Central memory CD4-positive, alpha-beta T cell (primary cell): ENCODE measurements at regions not wholly inside any gene's neighbourhood (a gene's known extent, or its start where the extent isn't known, plus 50 kb on each side); places are given as distances from the start of the nearest gene placed in this dataset.

Experiments
- DNase-seq: peaks from one replicate; pipeline ENCODE4 v3.0.0; 2022

- DNase-seq: no peak
Measured at GRCh38 chr5:68490406-68490805, 274.9 kb downstream of the PIK3R1 start.

GRCh38 chr5:68494771-68495170 lies 279.2 kb downstream of the PIK3R1 start:
- no peak for DNase-seq

DNA sequence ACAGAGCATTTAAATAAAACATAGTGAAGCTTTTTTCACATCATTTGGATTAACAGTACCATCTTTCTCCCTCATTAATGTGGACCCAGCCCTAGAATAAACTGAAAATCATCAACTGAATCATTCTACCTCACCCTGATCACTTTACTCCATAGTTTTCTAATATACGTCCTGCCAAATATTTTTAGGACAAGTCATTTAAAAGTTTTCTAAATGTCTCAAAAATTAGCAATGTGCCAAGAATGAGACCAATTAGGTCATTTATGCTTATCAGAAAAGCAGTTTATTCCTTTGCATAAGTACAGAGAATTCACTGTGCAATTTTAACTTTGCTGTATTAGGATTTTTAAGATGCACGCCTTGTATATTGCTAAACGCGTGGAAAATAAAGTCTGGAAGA lies 284.4 kb downstream of the PIK3R1 start:
- DNase-seq: no peak

DNA sequence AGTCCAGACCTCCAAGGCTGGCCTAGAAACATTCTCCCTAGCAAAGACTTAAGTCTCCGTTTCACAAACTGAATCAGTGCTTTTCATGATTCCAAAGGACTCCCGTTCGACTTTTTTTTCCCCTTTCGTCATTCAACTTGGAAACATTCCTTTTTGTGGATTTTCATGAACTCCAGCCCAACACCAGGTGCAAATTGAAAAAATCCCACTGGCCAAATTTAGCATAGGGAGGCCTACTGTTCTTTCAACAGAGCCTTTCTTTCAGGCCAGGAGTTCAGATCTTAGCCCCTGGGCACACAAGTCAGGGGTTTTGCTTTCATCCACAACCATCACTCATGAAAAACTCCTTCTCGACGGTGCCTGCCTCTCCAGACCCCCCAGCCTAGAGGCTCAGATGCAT lies 285.3 kb downstream of the PIK3R1 start:
- no peak for DNase-seq

GRCh38 chr5:68502531-68502930 lies 287.0 kb downstream of the PIK3R1 start:
- no peak for DNase-seq

GRCh38 chr5:68504306-68504705 lies 288.8 kb downstream of the PIK3R1 start:
- DNase-seq: no peak

GRCh38 chr5:68505917-68506860 lies 290.6 kb downstream of the PIK3R1 start:
- no peak for DNase-seq

- DNase-seq: no peak
Measured at GRCh38 chr5:68515514-68515913, 300.0 kb downstream of the PIK3R1 start.

GRCh38 chr5:68518286-68518685 lies 302.7 kb downstream of the PIK3R1 start:
- DNase-seq: no peak

GRCh38 chr5:68519143-68519542 lies 303.6 kb downstream of the PIK3R1 start:
- no peak for DNase-seq

- no peak for DNase-seq
Measured at GRCh38 chr5:68521776-68522175, 306.2 kb downstream of the PIK3R1 start.

- DNase-seq: no peak
Measured at GRCh38 chr5:68522863-68523262, 307.3 kb downstream of the PIK3R1 start.

GRCh38 chr5:68528821-68529273 lies 313.3 kb downstream of the PIK3R1 start:
- no peak for DNase-seq

DNA sequence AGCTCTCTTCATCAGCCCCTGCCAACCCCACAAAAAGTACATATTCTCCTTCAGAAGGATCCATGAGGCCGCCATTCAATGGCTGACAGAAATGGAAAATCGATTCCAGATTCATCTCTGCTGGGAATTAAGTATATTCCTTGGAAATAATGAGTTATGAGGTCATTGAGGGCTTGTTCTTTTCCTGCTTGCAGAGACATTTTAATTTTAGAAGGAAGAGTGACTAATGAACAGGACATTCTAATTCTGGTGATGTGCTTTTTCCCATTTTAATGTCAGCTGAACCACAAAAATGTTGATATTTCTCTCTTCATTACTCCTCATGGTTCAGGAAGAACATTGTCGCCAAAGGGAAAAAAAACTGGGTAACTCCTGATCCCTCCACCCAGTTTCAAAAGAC lies 314.0 kb downstream of the PIK3R1 start:
- DNase-seq: no peak

- DNase-seq: no peak
Measured at GRCh38 chr5:68531970-68532369, 316.4 kb downstream of the PIK3R1 start.

GRCh38 chr5:68533051-68533450 lies 317.5 kb downstream of the PIK3R1 start:
- no peak for DNase-seq

DNA sequence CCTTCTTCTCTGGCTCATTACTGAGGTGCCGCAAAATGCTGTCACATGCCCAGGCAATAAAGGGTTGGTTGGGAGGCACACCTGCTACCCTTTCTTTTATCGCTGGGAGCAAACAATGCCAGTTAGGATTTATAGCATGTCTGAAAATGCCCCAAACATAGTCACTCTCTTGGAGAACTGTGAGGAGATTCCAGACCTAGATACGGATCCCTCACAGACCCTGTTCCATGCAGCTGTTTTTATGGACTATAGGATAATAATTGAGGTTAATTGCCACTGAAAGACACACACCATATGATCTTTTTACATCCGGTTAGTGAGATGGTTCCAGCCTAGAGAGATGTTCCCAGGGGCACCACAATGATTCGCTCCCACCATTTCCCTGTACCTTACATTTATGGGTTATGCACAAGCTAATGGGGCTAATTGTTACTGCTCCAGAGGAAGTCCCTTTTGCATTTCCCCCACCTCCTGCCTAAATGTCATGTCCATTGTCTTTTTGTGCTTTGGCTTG lies 318.1 kb downstream of the PIK3R1 start:
- DNase-seq: no peak

DNA sequence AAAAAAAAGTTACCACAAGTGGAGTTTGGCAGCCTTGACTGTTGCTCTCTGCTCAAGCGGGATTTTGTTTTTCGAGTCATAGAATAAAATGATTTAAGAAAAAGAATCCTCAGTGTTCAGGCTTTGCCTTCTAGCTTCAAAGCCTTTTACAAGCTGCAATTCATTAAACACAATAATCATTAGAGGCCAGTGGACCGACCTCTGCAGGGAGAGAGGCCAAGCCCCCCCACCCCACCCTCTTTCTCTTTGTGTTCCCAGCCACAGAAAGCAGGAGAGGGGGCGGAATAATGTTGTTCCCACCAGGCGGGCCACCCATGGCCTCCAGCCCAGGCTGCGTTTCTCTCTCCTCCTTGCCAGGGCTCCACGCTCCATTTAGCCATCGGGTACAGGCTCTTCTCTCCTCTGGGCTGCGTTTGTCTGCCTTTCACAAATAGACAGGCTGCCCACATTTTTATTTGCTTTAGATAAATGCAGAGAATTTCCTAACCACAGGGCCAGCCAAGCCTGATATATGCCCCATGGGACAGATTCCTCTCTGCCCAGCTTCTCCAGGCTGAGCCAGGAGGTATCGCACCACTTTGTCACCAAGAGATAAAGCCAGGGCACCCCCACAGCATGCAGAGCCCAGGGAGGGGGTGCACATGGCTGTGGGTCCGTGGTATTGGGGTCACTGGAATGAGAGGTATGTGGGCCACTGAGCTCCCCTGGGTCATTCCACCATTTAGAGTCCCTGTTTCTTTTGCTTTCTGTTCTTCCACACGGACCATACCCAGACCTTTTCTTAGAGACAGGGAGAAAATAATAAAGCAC lies 318.8 kb downstream of the PIK3R1 start:
- DNase-seq: no peak

DNA sequence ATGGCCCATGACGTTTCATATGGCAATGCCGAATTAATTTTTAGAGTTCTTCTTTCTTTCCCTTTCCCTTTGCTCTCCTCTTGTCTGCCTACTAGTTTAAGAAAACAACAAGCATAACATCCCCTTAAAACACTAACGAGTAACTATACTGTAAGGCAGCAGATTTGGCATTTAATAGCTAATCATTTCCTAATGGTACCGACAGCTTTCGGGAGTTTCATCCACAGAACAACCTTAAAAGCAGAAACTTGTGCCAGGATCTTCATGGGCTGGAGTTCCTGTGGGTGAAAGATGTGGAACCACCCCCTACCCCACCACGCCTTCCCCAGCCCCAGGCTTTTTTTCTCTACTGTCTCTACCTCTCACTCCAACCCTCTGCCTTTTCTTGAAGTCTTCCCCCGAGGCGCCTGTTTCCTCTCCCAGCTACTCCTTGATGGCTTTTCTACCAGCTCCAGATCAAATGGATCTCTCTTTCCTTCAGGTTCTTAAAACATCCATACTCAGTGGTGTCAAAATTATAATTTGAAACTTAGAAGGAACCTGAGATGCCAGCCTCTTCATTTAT lies 319.5 kb downstream of the PIK3R1 start:
- no peak for DNase-seq

GRCh38 chr5:68538814-68539420 lies 323.4 kb downstream of the PIK3R1 start:
- DNase-seq: no peak

DNA sequence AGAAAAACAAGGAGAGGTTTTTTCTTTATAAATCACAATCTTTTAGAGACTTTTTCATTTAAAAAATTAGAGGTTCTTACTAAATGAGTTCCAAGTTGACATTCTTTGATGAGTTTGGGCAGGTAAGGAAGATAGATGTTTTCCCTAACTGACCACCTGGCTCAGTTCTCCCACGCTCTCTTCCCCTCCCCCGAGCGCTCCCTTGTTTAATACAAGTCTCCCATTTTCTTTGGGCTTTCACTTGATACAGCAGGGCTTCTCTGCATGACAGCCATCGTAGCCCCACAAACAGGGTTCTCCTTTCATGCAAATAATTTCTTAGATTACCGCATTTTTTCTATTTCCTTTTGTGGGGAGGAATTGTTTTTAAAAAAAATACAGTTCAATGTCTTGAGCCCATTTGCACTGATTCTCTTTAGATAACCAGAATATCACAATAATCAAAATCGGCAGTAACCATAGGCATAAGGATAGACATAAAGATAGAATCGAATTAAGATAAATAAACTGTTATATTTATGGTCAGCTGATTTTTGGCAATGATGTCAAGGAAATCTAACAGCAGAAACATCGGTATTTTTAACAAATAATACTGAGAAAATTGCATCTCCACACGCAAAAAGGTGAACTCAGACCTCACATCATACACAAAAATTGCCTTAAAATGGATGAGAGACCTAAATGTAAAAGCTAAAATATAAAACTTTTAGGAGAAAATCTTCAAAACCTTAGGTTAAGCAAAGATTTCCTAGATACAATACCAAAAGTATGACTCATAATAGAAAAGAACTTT lies 325.4 kb downstream of the PIK3R1 start:
- DNase-seq: no peak

DNA sequence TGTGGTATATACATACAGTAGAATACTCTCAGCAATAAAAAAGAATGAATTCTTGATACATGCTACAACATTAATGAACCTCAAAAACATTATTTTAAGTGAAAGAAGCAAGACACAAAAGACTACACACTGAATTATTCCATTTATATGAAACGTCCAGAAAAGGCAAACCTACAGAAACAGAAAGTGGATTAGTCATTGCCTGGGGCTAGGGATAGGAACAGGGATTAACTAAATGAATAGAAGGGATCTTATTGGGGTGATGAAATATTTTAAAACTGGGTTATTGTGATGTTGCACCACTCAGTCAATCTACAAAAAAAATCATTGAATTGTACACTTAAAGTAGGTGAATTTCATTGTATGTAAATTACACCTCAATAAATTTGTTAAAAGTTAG lies 326.7 kb downstream of the PIK3R1 start:
- DNase-seq: no peak
